K562 (cell line): ENCODE measurements at regions not wholly inside any gene's neighbourhood (a gene's known extent, or its start where the extent isn't known, plus 50 kb on each side); places are given as distances from the start of the nearest gene placed in this dataset.

Experiments used
- EHMT2 ChIP-seq: fragments of 450-650 bp; IDR thresholded peaks from 2 replicates; pipeline ENCODE4 v1.6.1; 2018; ENCODE audit warnings: antibody characterized with exemption
- HDGF ChIP-seq: fragments of 450-650 bp; IDR thresholded peaks from 2 replicates; pipeline ENCODE4 v1.6.1; 2016
- KLF10 ChIP-seq: fragments of 250-450 bp; sonication (Bioruptor Pico); IDR thresholded peaks from 2 replicates; pipeline ENCODE4 v1.6.1; 2021; ENCODE audit warnings: matching md5 sums
- REST ChIP-seq, 2 experiments: fragments of 450-650 bp; formaldehyde crosslinking in 1 of 2; IDR thresholded peaks; 2 replicates each; pipeline versions ENCODE4 v1.4.0 to v1.6.1; 2014 to 2020; ENCODE audit warnings: mild to moderate bottlenecking in 2 of 2, borderline replicate concordance in 1 of 2, low read depth in 1 of 2
- SIN3A ChIP-seq, 2 experiments: fragments of 150-350 bp in 1 of 2; IDR thresholded peaks; 2 replicates each; pipeline ENCODE4 v1.6.1; 2011 to 2016; ENCODE audit warnings: borderline replicate concordance in 2 of 2, low read depth in 2 of 2, low read length in 2 of 2, mild to moderate bottlenecking in 2 of 2, moderate library complexity in 2 of 2; ENCODE audit not compliant: control insufficient read depth in 1 of 2
- YY1 ChIP-seq, 3 experiments: IDR thresholded peaks; 2 replicates each; pipeline ENCODE4 v1.6.1; 2011; ENCODE audit warnings: low read length in 2 of 3, mild to moderate bottlenecking in 2 of 3, moderate library complexity in 2 of 3, borderline replicate concordance in 1 of 3, control low read depth in 1 of 3, low read depth in 1 of 3; ENCODE audit not compliant: insufficient read depth in 3 of 3, insufficient replicate concordance in 2 of 3, control insufficient read depth in 1 of 3, insufficient read length in 1 of 3; ENCODE audit errors: extremely low read depth in 1 of 3
- ZNF589 ChIP-seq: fragments of 200-800 bp; sonication (Bioruptor generic); IDR thresholded peaks from 2 replicates; pipeline ENCODE4 v1.6.1; 2016; ENCODE audit warnings: low read depth, missing genetic modification characterization, missing compliant biosample characterization

GRCh38 chr12:89216211-89216952 is 135.9 kb downstream of the DUSP6 start:
- TF ChIP-seq SIN3A (IDR thresholded peaks at IDR 0.05; ENCODE audit: borderline replicate concordance in 2 of 2, control insufficient read depth in 1 of 2, low read depth in 2 of 2, low read length in 2 of 2), result no peak
- TF ChIP-seq ZNF589 (CRISPR knock-in tag), result no peak
- no peak for TF ChIP-seq YY1 (IDR thresholded peaks at IDR 0.05; ENCODE audit: borderline replicate concordance in 1 of 3, control insufficient read depth in 1 of 3, extremely low read depth in 1 of 3, insufficient read depth in 3 of 3, insufficient read length in 1 of 3, insufficient replicate concordance in 2 of 3, low read depth in 1 of 3, low read length in 2 of 3)
- TF ChIP-seq EHMT2, result no peak
- no peak for TF ChIP-seq REST (IDR thresholded peaks at IDR 0.05; ENCODE audit: borderline replicate concordance)
- no peak for TF ChIP-seq REST (CRISPR knock-in tag; IDR thresholded peaks at IDR 0.05; ENCODE audit: low read depth)
- TF ChIP-seq KLF10, result no peak
- no peak for TF ChIP-seq HDGF
